BJ (cell line): ENCODE measurements at regions not wholly inside any gene's neighbourhood (a gene's known extent, or its start where the extent isn't known, plus 50 kb on each side); places are given as distances from the start of the nearest gene placed in this dataset.

ENCODE experiments used
- CTCF ChIA-PET: fragments of 350-600 bp; formaldehyde crosslinking; extraction: SDS; loops from one replicate; lab custom pipeline; 2021; ENCODE audit warnings: antibody characterized with exemption, inconsistent platforms; lab: Yijun Ruan, JAX
- POLR2A ChIA-PET: fragments of 300-600 bp; sonication (Branson Sonifier 250); formaldehyde crosslinking; extraction: SDS; loops from one replicate; lab custom pipeline; 2021; ENCODE audit warnings: antibody characterized with exemption; lab: Charles Lee
- DNase-seq: peaks from one replicate; pipeline ENCODE4 v3.0.0-alpha.2; 2011; ENCODE audit warnings: low read depth
- H3K27me3 ChIP-seq: 2 replicates; pipeline ENCODE4 v1.6.0; 2011; ENCODE audit warnings: low read length; ENCODE audit not compliant: control insufficient read depth, insufficient read depth
- H3K36me3 ChIP-seq: 2 replicates; pipeline ENCODE4 v1.5.1; 2011; ENCODE audit warnings: low read length; ENCODE audit not compliant: control insufficient read depth, insufficient read depth
- H3K4me3 ChIP-seq: 2 replicates; pipeline ENCODE4 v1.5.1; 2011; ENCODE audit warnings: low read depth, mild to moderate bottlenecking, control low read depth, low read length
- TF ChIP-seq, protein P1 (sequence below): IDR thresholded peaks from 2 replicates; pipeline ENCODE4 v1.5.1; 2011; ENCODE audit warnings: low read depth, mild to moderate bottlenecking, control low read depth, inconsistent platforms, low read length, moderate library complexity; ENCODE audit not compliant: insufficient read depth

DNA sequence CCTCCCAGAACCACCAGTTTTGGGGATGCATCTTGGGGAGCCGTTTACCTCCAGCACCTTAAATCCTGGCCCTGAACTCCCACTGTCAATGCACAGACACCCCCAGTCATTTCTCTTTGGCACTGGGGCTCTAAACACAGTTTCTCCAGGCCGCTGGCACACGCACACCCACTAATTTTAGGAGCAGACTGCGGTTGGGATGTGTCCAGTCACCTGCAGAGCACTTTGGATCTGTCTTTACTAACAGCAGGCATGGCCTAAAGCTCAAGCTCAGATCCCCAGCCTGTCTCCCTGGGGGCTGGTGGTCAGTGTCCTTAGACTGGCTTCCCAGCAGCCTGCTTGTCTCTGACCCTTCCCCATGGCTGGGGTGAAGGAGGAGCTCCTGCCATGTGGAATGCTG lies 49.9 kb downstream of the SYNE3 start:
- H3K36me3 ChIP-seq: peaks cover 8% of the 10 kb centered on the region
- H3K4me3 ChIP-seq: no peak overlapping the region
- H3K27me3 ChIP-seq: no peaks in the 10 kb centered on the region
- CTCF ChIA-PET: interaction anchor here (1.8 kb wide), 1 partner anchor 14 kb away, joined by 6 read pairs; no protein-coding TSS in a partner anchor
- POLR2A ChIA-PET: no interaction called here
- DNase-seq: no peak
- TF ChIP-seq, protein P1, sequence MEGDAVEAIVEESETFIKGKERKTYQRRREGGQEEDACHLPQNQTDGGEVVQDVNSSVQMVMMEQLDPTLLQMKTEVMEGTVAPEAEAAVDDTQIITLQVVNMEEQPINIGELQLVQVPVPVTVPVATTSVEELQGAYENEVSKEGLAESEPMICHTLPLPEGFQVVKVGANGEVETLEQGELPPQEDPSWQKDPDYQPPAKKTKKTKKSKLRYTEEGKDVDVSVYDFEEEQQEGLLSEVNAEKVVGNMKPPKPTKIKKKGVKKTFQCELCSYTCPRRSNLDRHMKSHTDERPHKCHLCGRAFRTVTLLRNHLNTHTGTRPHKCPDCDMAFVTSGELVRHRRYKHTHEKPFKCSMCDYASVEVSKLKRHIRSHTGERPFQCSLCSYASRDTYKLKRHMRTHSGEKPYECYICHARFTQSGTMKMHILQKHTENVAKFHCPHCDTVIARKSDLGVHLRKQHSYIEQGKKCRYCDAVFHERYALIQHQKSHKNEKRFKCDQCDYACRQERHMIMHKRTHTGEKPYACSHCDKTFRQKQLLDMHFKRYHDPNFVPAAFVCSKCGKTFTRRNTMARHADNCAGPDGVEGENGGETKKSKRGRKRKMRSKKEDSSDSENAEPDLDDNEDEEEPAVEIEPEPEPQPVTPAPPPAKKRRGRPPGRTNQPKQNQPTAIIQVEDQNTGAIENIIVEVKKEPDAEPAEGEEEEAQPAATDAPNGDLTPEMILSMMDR: no peak

DNA sequence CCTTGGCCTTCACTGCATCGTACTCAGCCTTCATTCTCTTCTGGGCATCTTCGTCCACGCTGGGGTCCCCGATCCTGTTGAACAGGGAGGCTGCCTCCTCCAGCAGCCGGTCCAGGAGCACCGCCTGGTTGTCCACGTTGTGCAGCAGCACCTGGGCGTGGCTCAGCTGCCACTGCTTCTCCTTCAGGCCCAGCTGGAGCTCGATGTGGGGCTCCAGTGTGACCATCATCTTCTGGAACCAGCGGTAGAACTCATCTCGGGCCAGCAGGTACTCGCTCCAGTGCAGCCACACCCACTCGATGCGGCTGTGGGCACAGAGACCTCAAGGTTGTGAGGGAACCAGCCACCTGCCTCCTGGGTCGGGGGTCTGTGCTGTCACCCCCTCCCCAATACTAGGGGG lies 50.5 kb downstream of the SYNE3 start:
- peaks cover 8% of the 10 kb centered on the region for H3K36me3 ChIP-seq
- TF ChIP-seq, protein P1: no peak
- no peak for DNase-seq
- POLR2A ChIA-PET: no interaction called here
- no peak overlapping the region for H3K4me3 ChIP-seq
- CTCF ChIA-PET: no interaction called here
- H3K27me3 ChIP-seq: no peaks in the 10 kb centered on the region

DNA sequence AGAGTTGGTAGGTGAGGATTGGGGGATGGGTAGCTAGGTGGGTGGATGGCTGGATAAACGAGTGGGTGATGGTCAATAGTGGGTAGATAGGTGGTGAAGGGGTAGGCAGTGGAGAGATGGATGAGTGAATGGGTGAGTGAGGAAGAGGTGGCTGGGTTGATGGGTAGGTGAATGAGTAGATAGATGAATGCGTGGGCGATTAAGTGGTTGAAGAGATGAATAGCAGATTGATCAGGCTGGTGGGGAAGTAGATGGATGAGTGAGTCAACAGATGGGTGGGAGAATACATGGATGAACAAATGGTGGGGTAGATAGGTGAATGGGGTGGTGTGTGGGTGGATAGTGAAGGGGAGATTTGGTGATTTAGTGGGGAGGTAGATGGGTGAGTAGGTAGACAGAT lies 51.1 kb downstream of the SYNE3 start:
- peaks cover 8% of the 10 kb centered on the region for H3K36me3 ChIP-seq
- ChIA-PET POLR2A (no interaction called here), CTCF (interaction anchor here (0.8 kb wide), 1 partner anchor 30 kb away, joined by 4 read pairs; no protein-coding TSS in a partner anchor)
- H3K4me3 ChIP-seq: no peak overlapping the region
- H3K27me3 ChIP-seq: no peaks in the 10 kb centered on the region
- no peak for DNase-seq
- TF ChIP-seq, protein P1: no peak

DNA sequence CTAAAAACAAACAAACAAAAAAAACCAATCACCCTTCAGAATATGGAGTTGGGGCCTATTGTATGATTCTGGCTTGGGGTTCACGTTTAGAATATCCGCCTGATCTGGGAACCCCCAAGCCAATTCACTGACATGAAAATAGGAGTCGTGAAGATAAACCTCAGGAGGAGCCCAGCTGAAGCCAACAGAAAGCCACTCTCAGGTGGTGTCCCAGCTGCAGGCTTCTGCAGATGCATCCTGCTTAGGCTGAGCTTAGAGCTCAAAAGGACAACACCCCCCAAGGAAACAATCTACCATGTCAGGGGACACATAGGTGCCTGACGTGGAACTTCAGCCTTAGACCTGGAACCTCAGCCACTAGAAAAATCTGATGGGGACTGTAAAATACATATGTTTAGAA lies 51.9 kb downstream of the SYNE3 start:
- Histone ChIP-seq H3K4me3 (no peak overlapping the region), H3K27me3 (no peaks in the 10 kb centered on the region), H3K36me3 (peaks cover 8% of the 10 kb centered on the region)
- POLR2A ChIA-PET: no interaction called here
- TF ChIP-seq, protein P1: no peak
- no peak for DNase-seq
- CTCF ChIA-PET: interaction anchor here (1.6 to 1.9 kb wide), 2 partner anchors 12 to 23 kb away, joined by 3 to 8 read pairs; no protein-coding TSS in a partner anchor

DNA sequence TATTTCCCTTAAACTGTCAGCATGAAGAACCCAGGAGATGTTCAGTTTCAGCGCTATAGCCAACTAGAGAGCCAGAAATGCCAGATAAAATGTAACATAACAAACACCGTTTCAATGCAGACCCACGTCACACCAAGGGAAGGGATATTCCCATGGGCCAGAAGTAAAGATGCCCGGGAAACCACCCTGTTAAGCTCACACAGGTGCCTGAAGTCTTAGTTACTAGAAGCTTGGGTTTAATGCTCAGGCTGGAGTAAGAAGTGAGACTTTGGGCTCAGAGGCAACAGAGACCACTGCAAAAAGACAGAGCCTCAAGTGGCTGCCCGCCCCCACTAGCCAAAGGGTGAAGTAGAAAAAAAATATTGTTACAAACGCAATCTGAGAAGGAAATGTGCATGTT lies 52.3 kb downstream of the SYNE3 start:
- DNase-seq: no peak
- no peaks in the 10 kb centered on the region for H3K27me3 ChIP-seq
- ChIA-PET CTCF (interaction anchor here (1.6 to 1.9 kb wide), 2 partner anchors 11 to 23 kb away, joined by 3 to 8 read pairs; no protein-coding TSS in a partner anchor), POLR2A (no interaction called here)
- H3K36me3 ChIP-seq: peaks cover 8% of the 10 kb centered on the region
- TF ChIP-seq, protein P1: no peak
- no peak overlapping the region for H3K4me3 ChIP-seq
